ENCODE measurements at regions not wholly inside any gene's neighbourhood (a gene's known extent, or its start where the extent isn't known, plus 50 kb on each side); places are given as distances from the start of the nearest gene placed in this dataset.

- no peak for DNase-seq (ENCODE audit: low spot score)
Measured at GRCh38 chr1:208782186-208782585, 538.0 kb upstream of the PLXNA2 start.

- no peak for DNase-seq (ENCODE audit: low spot score)
Measured at GRCh38 chr1:208785629-208786028, 541.4 kb upstream of the PLXNA2 start.

- no peak for DNase-seq (ENCODE audit: low spot score)
Measured at GRCh38 chr1:208787219-208787618, 543.0 kb upstream of the PLXNA2 start.

- no peak for DNase-seq (ENCODE audit: low spot score)
Measured at GRCh38 chr1:208788013-208788540, 543.9 kb upstream of the PLXNA2 start.

GRCh38 chr1:208791456-208791855, 547.3 kb upstream of the PLXNA2 start:
- no peak for DNase-seq (ENCODE audit: low spot score)

GRCh38 chr1:208793861-208794345, 549.7 kb upstream of the PLXNA2 start:
- no peak for DNase-seq (ENCODE audit: low spot score)

- DNase-seq (ENCODE audit: low spot score), result no peak
Measured at GRCh38 chr1:208799186-208799585, 555.0 kb upstream of the PLXNA2 start.

GRCh38 chr1:208803011-208803811, 559.0 kb upstream of the PLXNA2 start:
- no peak for DNase-seq (ENCODE audit: low spot score)

- no peak for DNase-seq (ENCODE audit: low spot score)
Measured at GRCh38 chr1:208807446-208808127, 563.4 kb upstream of the PLXNA2 start.

- DNase-seq (ENCODE audit: low spot score), result no peak
Measured at GRCh38 chr1:208808301-208808700, 564.1 kb upstream of the PLXNA2 start.

GRCh38 chr1:208809876-208810275, 565.7 kb upstream of the PLXNA2 start:
- DNase-seq (ENCODE audit: low spot score), result no peak

- DNase-seq (ENCODE audit: low spot score), result no peak
Measured at GRCh38 chr1:208818770-208819445, 574.7 kb upstream of the PLXNA2 start.

GRCh38 chr1:208820580-208821212, 576.5 kb upstream of the PLXNA2 start:
- no peak for DNase-seq (ENCODE audit: low spot score)

GRCh38 chr1:208821939-208822338, 577.8 kb upstream of the PLXNA2 start:
- no peak for DNase-seq (ENCODE audit: low spot score)

GRCh38 chr1:208825300-208825699, 581.1 kb upstream of the PLXNA2 start:
- no peak for DNase-seq (ENCODE audit: low spot score)

- DNase-seq (ENCODE audit: low spot score), result no peak
Measured at GRCh38 chr1:208829595-208829994, 585.4 kb upstream of the PLXNA2 start.

GRCh38 chr1:208834381-208835096, 590.4 kb upstream of the PLXNA2 start:
- DNase-seq (ENCODE audit: low spot score), result no peak

- DNase-seq (ENCODE audit: low spot score), result no peak
Measured at GRCh38 chr1:208835097-208835463, 590.9 kb upstream of the PLXNA2 start.

GRCh38 chr1:208835781-208836180, 591.6 kb upstream of the PLXNA2 start:
- no peak for DNase-seq (ENCODE audit: low spot score)

- no peak for DNase-seq (ENCODE audit: low spot score)
Measured at GRCh38 chr1:208837242-208837641, 593.1 kb upstream of the PLXNA2 start.

GRCh38 chr1:208841436-208841835, 597.3 kb upstream of the PLXNA2 start:
- no peak for DNase-seq (ENCODE audit: low spot score)

- DNase-seq (ENCODE audit: low spot score), result no peak
Measured at GRCh38 chr1:208842451-208842850, 598.3 kb upstream of the PLXNA2 start.
